GM23338 (cell line): ENCODE measurements at regions not wholly inside any gene's neighbourhood (a gene's known extent, or its start where the extent isn't known, plus 50 kb on each side); places are given as distances from the start of the nearest gene placed in this dataset.

ENCODE experiments used
- ATAC-seq: fragments of 200-7000 bp; cut with Tn5 transposase; 3 replicates; pipeline ENCODE4 v1.9.1; 2020
- DNase-seq: peaks from one replicate; pipeline ENCODE4 v3.0.0-alpha.2; 2015; ENCODE audit warnings: low spot score
- H2AFZ ChIP-seq: fragments of 200-600 bp; sonication (generic); 2 replicates; pipeline ENCODE4 v1.8.0; 2016; ENCODE audit warnings: antibody characterized with exemption, mild to moderate bottlenecking, moderate library complexity
- H3F3A ChIP-seq: fragments of 200-600 bp; sonication (generic); replicated peaks from 2 replicates; pipeline ENCODE4 v1.8.0; 2017; ENCODE audit warnings: antibody characterized with exemption, mixed run types, low read depth
- H3K27ac ChIP-seq: fragments of 200-600 bp; sonication (generic); 2 replicates; pipeline ENCODE4 v1.6.1; 2016; ENCODE audit warnings: low read depth
- H3K27me3 ChIP-seq: fragments of 200-600 bp; sonication (generic); 2 replicates; pipeline ENCODE4 v1.8.0; 2016; ENCODE audit warnings: mild to moderate bottlenecking, mixed run types, moderate library complexity; ENCODE audit not compliant: insufficient read depth
- H3K36me3 ChIP-seq: fragments of 200-600 bp; sonication (generic); 2 replicates; pipeline ENCODE4 v1.8.0; 2016; ENCODE audit warnings: mild to moderate bottlenecking; ENCODE audit not compliant: insufficient read depth
- H3K4me1 ChIP-seq: fragments of 200-600 bp; sonication (generic); 2 replicates; pipeline ENCODE4 v1.8.0; 2016; ENCODE audit warnings: mild to moderate bottlenecking, moderate library complexity; ENCODE audit not compliant: insufficient read depth
- H3K4me2 ChIP-seq: fragments of 200-600 bp; sonication (generic); 2 replicates; pipeline ENCODE4 v1.7.1; 2017; ENCODE audit warnings: mixed run types
- H3K4me3 ChIP-seq: fragments of 200-600 bp; sonication (generic); 2 replicates; pipeline ENCODE4 v1.6.1; 2016; ENCODE audit warnings: mixed run types
- H3K79me2 ChIP-seq: fragments of 200-600 bp; sonication (generic); replicated peaks from 2 replicates; pipeline ENCODE4 v1.8.0; 2017; ENCODE audit warnings: mild to moderate bottlenecking; ENCODE audit not compliant: insufficient read depth
- H3K9me2 ChIP-seq: fragments of 200-600 bp; sonication (generic); 2 replicates; pipeline ENCODE4 v1.8.0; 2017; ENCODE audit not compliant: insufficient read depth
- H4K20me1 ChIP-seq: fragments of 200-600 bp; sonication (generic); replicated peaks from 2 replicates; pipeline ENCODE4 v1.8.0; 2017; ENCODE audit warnings: mild to moderate bottlenecking; ENCODE audit not compliant: insufficient read depth
- H3K27ac Mint-ChIP-seq: 2 replicates; pipeline ENCODE4 v1.8.0; 2020; ENCODE audit warnings: inconsistent platforms, mild to moderate bottlenecking, moderate library complexity, mixed read lengths
- H3K27me3 Mint-ChIP-seq: 3 replicates; pipeline ENCODE4 v1.8.0; 2022; ENCODE audit warnings: low read depth, mild to moderate bottlenecking, moderate library complexity, mixed read lengths, inconsistent platforms; ENCODE audit not compliant: insufficient read depth, poor library complexity
- H3K36me3 Mint-ChIP-seq: 3 replicates; pipeline ENCODE4 v1.8.0; 2021; ENCODE audit warnings: low read depth, mild to moderate bottlenecking, inconsistent platforms, moderate library complexity, mixed read lengths
- H3K4me1 Mint-ChIP-seq: 3 replicates; pipeline ENCODE4 v1.8.0; 2020; ENCODE audit warnings: mild to moderate bottlenecking, inconsistent platforms, mixed read lengths
- H3K4me3 Mint-ChIP-seq: 3 replicates; pipeline ENCODE4 v1.8.0; 2021; ENCODE audit warnings: moderate library complexity, mild to moderate bottlenecking, inconsistent platforms, mixed read lengths
- H3K9me3 Mint-ChIP-seq: 3 replicates; pipeline ENCODE4 v1.8.0; 2020; ENCODE audit warnings: moderate library complexity, mild to moderate bottlenecking, inconsistent platforms, mixed read lengths
- CTCF ChIP-seq, 2 experiments: fragments of 200-600 bp in 1 of 2; sonication (generic) in 1 of 2; conservative IDR thresholded peaks; 2 replicates each; pipeline versions ENCODE4 v1.5.1 to v1.6.1; 2016 to 2017; ENCODE audit warnings: antibody characterized with exemption in 2 of 2, low read depth in 2 of 2, mild to moderate bottlenecking in 2 of 2, moderate library complexity in 1 of 2
- EZH2 ChIP-seq: fragments of 200-600 bp; sonication (generic); IDR thresholded peaks from one replicate; pipeline ENCODE4 v1.8.0; 2017; ENCODE audit warnings: antibody characterized with exemption, mild to moderate bottlenecking, low read depth; ENCODE audit not compliant: unreplicated experiment
- EZH2phosphoT487 ChIP-seq: fragments of 200-600 bp; sonication (generic); IDR thresholded peaks from one replicate; pipeline ENCODE4 v1.8.1; 2018; ENCODE audit warnings: antibody characterized with exemption; ENCODE audit not compliant: unreplicated experiment
- JUNB ChIP-seq: IDR thresholded peaks from one replicate; pipeline ENCODE4 v1.6.1; 2016; ENCODE audit warnings: antibody characterized with exemption; ENCODE audit not compliant: unreplicated experiment
- POLR2AphosphoS5 ChIP-seq: IDR thresholded peaks from 2 replicates; pipeline ENCODE4 v1.6.1; 2016; ENCODE audit warnings: antibody characterized with exemption, low read depth
- REST ChIP-seq: IDR thresholded peaks from one replicate; pipeline ENCODE4 v1.6.1; 2018; ENCODE audit warnings: antibody characterized with exemption; ENCODE audit not compliant: unreplicated experiment
- STAT1 ChIP-seq: IDR thresholded peaks from one replicate; pipeline ENCODE4 v1.6.1; 2016; ENCODE audit warnings: antibody characterized with exemption; ENCODE audit not compliant: unreplicated experiment
- ZNF114 ChIP-seq: fragments of 250-450 bp; sonication (Bioruptor Pico); IDR thresholded peaks from 2 replicates; pipeline ENCODE4 v1.5.0; 2020; ENCODE audit warnings: mild to moderate bottlenecking, moderate library complexity
- ZNF331 ChIP-seq: fragments of 250-450 bp; sonication (Bioruptor Pico); IDR thresholded peaks from 2 replicates; pipeline ENCODE4 v1.5.0; 2020; ENCODE audit warnings: low read depth, mild to moderate bottlenecking, moderate library complexity
- TF ChIP-seq, protein P1 (sequence below): IDR thresholded peaks from 2 replicates; pipeline ENCODE4 v1.6.1; 2016; ENCODE audit warnings: antibody characterized with exemption
- TF ChIP-seq, protein P2 (sequence below): fragments of 250-450 bp; sonication (Bioruptor Pico); IDR thresholded peaks from 2 replicates; pipeline ENCODE4 v1.5.0; 2020; ENCODE audit warnings: mild to moderate bottlenecking, moderate library complexity

DNA sequence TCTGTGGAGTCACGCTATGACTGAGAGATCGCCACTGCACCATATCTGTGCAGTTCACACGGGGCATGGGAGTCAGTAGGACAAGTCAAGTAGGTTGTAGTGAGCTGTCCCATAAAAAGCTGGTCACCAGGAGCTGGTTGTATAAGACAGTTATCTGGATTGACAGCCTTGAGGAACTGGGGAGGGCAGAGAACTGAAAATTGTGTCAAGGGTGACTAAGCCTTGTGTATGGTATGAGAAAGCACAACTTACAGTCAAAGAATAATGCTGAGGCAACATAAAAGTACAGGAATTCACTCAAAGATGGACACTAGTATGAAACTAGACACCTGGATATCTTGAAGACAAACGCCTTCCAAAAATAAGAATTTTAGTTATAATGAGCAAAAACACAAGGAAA lies 564.9 kb downstream of the POM121L12 start:
- H3K4me3 Mint-ChIP-seq = no peak overlapping the region
- peaks cover 15% of the 10 kb centered on the region for H3K4me1 Mint-ChIP-seq
- H3K27me3 ChIP-seq = no peaks in the 10 kb centered on the region
- H3K4me2 ChIP-seq = no peak overlapping the region
- no peaks in the 10 kb centered on the region for H3K36me3 ChIP-seq
- H3K9me2 ChIP-seq = peaks cover 9% of the 10 kb centered on the region; the same call in 1 of the 2 replicates
- ATAC-seq (no peak), DNase-seq (no peak)
- H3K79me2 ChIP-seq = no peaks in the 10 kb centered on the region
- peaks cover 9% of the 10 kb centered on the region for H3K4me1 ChIP-seq
- TF ChIP-seq, protein P1, sequence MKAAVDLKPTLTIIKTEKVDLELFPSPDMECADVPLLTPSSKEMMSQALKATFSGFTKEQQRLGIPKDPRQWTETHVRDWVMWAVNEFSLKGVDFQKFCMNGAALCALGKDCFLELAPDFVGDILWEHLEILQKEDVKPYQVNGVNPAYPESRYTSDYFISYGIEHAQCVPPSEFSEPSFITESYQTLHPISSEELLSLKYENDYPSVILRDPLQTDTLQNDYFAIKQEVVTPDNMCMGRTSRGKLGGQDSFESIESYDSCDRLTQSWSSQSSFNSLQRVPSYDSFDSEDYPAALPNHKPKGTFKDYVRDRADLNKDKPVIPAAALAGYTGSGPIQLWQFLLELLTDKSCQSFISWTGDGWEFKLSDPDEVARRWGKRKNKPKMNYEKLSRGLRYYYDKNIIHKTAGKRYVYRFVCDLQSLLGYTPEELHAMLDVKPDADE = no peak
- TF ChIP-seq EZH2phosphoT487 (no peak), EZH2 (no peak), REST (no peak), JUNB (no peak), STAT1 (no peak), ZNF114 (no peak), POLR2AphosphoS5 (no peak), CTCF (conservative IDR thresholded peaks at IDR 0.05; ENCODE audit: low read depth in 2 of 2) (no peak), ZNF331 (CRISPR knock-in tag) (no peak)
- TF ChIP-seq, protein P2, sequence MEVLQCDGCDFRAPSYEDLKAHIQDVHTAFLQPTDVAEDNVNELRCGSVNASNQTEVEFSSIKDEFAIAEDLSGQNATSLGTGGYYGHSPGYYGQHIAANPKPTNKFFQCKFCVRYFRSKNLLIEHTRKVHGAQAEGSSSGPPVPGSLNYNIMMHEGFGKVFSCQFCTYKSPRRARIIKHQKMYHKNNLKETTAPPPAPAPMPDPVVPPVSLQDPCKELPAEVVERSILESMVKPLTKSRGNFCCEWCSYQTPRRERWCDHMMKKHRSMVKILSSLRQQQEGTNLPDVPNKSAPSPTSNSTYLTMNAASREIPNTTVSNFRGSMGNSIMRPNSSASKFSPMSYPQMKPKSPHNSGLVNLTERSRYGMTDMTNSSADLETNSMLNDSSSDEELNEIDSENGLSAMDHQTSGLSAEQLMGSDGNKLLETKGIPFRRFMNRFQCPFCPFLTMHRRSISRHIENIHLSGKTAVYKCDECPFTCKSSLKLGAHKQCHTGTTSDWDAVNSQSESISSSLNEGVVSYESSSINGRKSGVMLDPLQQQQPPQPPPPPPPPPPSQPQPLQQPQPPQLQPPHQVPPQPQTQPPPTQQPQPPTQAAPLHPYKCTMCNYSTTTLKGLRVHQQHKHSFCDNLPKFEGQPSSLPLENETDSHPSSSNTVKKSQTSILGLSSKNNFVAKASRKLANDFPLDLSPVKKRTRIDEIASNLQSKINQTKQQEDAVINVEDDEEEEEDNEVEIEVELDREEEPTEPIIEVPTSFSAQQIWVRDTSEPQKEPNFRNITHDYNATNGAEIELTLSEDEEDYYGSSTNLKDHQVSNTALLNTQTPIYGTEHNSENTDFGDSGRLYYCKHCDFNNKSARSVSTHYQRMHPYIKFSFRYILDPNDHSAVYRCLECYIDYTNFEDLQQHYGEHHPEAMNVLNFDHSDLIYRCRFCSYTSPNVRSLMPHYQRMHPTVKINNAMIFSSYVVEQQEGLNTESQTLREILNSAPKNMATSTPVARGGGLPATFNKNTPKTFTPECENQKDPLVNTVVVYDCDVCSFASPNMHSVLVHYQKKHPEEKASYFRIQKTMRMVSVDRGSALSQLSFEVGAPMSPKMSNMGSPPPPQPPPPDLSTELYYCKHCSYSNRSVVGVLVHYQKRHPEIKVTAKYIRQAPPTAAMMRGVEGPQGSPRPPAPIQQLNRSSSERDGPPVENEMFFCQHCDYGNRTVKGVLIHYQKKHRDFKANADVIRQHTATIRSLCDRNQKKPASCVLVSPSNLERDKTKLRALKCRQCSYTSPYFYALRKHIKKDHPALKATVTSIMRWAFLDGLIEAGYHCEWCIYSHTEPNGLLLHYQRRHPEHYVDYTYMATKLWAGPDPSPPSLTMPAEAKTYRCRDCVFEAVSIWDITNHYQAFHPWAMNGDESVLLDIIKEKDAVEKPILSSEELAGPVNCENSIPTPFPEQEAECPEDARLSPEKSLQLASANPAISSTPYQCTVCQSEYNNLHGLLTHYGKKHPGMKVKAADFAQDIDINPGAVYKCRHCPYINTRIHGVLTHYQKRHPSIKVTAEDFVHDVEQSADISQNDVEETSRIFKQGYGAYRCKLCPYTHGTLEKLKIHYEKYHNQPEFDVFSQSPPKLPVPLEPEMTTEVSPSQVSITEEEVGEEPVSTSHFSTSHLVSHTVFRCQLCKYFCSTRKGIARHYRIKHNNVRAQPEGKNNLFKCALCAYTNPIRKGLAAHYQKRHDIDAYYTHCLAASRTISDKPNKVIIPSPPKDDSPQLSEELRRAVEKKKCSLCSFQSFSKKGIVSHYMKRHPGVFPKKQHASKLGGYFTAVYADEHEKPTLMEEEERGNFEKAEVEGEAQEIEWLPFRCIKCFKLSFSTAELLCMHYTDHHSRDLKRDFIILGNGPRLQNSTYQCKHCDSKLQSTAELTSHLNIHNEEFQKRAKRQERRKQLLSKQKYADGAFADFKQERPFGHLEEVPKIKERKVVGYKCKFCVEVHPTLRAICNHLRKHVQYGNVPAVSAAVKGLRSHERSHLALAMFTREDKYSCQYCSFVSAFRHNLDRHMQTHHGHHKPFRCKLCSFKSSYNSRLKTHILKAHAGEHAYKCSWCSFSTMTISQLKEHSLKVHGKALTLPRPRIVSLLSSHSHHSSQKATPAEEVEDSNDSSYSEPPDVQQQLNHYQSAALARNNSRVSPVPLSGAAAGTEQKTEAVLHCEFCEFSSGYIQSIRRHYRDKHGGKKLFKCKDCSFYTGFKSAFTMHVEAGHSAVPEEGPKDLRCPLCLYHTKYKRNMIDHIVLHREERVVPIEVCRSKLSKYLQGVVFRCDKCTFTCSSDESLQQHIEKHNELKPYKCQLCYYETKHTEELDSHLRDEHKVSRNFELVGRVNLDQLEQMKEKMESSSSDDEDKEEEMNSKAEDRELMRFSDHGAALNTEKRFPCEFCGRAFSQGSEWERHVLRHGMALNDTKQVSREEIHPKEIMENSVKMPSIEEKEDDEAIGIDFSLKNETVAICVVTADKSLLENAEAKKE (CRISPR knock-in tag) = no peak
- no peak overlapping the region for H3K27ac ChIP-seq
- peaks cover 10% of the 10 kb centered on the region for H3K27me3 Mint-ChIP-seq
- no peak overlapping the region for H2AFZ ChIP-seq
- peaks cover 11% of the 10 kb centered on the region; the same call in 2 of the 3 replicates for H3K36me3 Mint-ChIP-seq
- H3K27ac Mint-ChIP-seq = no peak overlapping the region
- peaks cover 8% of the 10 kb centered on the region for H3K9me3 Mint-ChIP-seq
- no peaks in the 10 kb centered on the region for H3F3A ChIP-seq
- H3K4me3 ChIP-seq = no peak overlapping the region
- no peaks in the 10 kb centered on the region for H4K20me1 ChIP-seq
